CD14-positive monocyte (primary cell): ENCODE measurements at regions not wholly inside any gene's neighbourhood (a gene's known extent, or its start where the extent isn't known, plus 50 kb on each side); places are given as distances from the start of the nearest gene placed in this dataset.

Experiments used
- DNase-seq, 3 donors: peaks; one replicate each; pipeline ENCODE4 v3.0.0-alpha.2; 2011 to 2022
- H2AFZ ChIP-seq: 2 replicates; pipeline ENCODE4 v1.6.0; 2012; ENCODE audit warnings: mild to moderate bottlenecking, low read depth, low read length, inconsistent platforms; ENCODE audit not compliant: insufficient read depth, poor library complexity, severe bottlenecking
- H3K27ac ChIP-seq, 2 donors: 1 replicate in 1 of 2; 2 replicates in 1 of 2; pipeline ENCODE4 v1.5.1; 2012 to 2013; ENCODE audit warnings: low read length in 2 of 2, control low read depth in 1 of 2, inconsistent platforms in 1 of 2, low read depth in 1 of 2, mild to moderate bottlenecking in 1 of 2
- H3K27me3 ChIP-seq, 2 donors: one replicate each; pipeline versions ENCODE4 v1.6.0 to v1.6.1; 2011 to 2013; ENCODE audit warnings: low read length in 2 of 2; ENCODE audit not compliant: control insufficient read depth in 2 of 2, insufficient read depth in 2 of 2
- H3K36me3 ChIP-seq, 2 donors: replicated peaks in 1 of 2; 1 replicate in 1 of 2; 2 replicates in 1 of 2; pipeline versions ENCODE4 v1.5.1 to v1.6.1; 2012 to 2013; ENCODE audit warnings: low read length in 2 of 2, control low read depth in 1 of 2, inconsistent platforms in 1 of 2, mild to moderate bottlenecking in 1 of 2; ENCODE audit not compliant: insufficient read depth in 2 of 2, control insufficient read depth in 1 of 2
- H3K4me1 ChIP-seq, 2 donors: 1 replicate in 1 of 2; 2 replicates in 1 of 2; pipeline versions ENCODE4 v1.5.1 to v1.6.1; 2012 to 2013; ENCODE audit warnings: low read length in 2 of 2, control low read depth in 1 of 2, inconsistent platforms in 1 of 2, mild to moderate bottlenecking in 1 of 2, moderate library complexity in 1 of 2; ENCODE audit not compliant: insufficient read depth in 2 of 2, control insufficient read depth in 1 of 2
- H3K4me2 ChIP-seq: replicated peaks from 2 replicates; pipeline ENCODE3; 2012; ENCODE audit warnings: low read length, moderate library complexity, mild to moderate bottlenecking; ENCODE audit not compliant: poor library complexity, severe bottlenecking; ENCODE audit errors: extremely low read depth
- H3K4me3 ChIP-seq, 3 experiments: fragments of 200-600 bp in 1 of 3; sonication (generic) in 1 of 3; replicated peaks in 1 of 3; 1 replicate in 2 of 3; 2 replicates in 1 of 3; pipeline ENCODE4 v1.5.1; 2011 to 2013; ENCODE audit warnings: low read length in 3 of 3, mild to moderate bottlenecking in 3 of 3, control low read depth in 2 of 3, low read depth in 2 of 3, inconsistent platforms in 1 of 3, moderate library complexity in 1 of 3
- H3K79me2 ChIP-seq: 2 replicates; pipeline ENCODE4 v1.6.0; 2012; ENCODE audit warnings: mild to moderate bottlenecking, control low read depth, inconsistent platforms, low read length, moderate library complexity; ENCODE audit not compliant: insufficient read depth
- H3K9ac ChIP-seq: 2 replicates; pipeline ENCODE4 v1.6.0; 2017; ENCODE audit warnings: low read length, mild to moderate bottlenecking; ENCODE audit not compliant: insufficient read depth, poor library complexity, severe bottlenecking
- H3K9me3 ChIP-seq, 2 donors: replicated peaks in 1 of 2; 1 replicate in 1 of 2; 2 replicates in 1 of 2; pipeline versions ENCODE4 v1.5.1 to v1.6.1; 2012 to 2013; ENCODE audit warnings: low read length in 2 of 2, control low read depth in 1 of 2; ENCODE audit not compliant: control insufficient read depth in 1 of 2, insufficient read depth in 1 of 2
- H4K20me1 ChIP-seq: 2 replicates; pipeline ENCODE4 v1.6.0; 2012; ENCODE audit warnings: mild to moderate bottlenecking, low read length, control low read depth, moderate library complexity; ENCODE audit not compliant: insufficient read depth
- H3K27ac Mint-ChIP-seq, 7 donors: one replicate each; pipeline ENCODE4 v1.8.0; 2020; ENCODE audit warnings: mild to moderate bottlenecking in 7 of 7, mixed read lengths in 7 of 7, moderate library complexity in 6 of 7, inconsistent platforms in 2 of 7
- H3K27me3 Mint-ChIP-seq, 3 donors: one replicate each; pipeline ENCODE4 v1.8.0; 2021 to 2022; ENCODE audit warnings: low read depth in 3 of 3, mild to moderate bottlenecking in 3 of 3, mixed read lengths in 3 of 3, moderate library complexity in 3 of 3, inconsistent platforms in 1 of 3
- H3K36me3 Mint-ChIP-seq, 2 donors: one replicate each; pipeline ENCODE4 v1.8.0; 2020; ENCODE audit warnings: mixed read lengths in 2 of 2, inconsistent platforms in 1 of 2, mild to moderate bottlenecking in 1 of 2
- H3K4me1 Mint-ChIP-seq: one replicate; pipeline ENCODE4 v1.8.0; 2020; ENCODE audit warnings: mild to moderate bottlenecking, mixed read lengths
- H3K4me3 Mint-ChIP-seq, 2 donors: one replicate each; pipeline ENCODE4 v1.8.0; 2020; ENCODE audit warnings: mild to moderate bottlenecking in 2 of 2, mixed read lengths in 2 of 2, moderate library complexity in 1 of 2
- H3K9me3 Mint-ChIP-seq, 7 donors: one replicate each; pipeline ENCODE4 v1.8.0; 2020 to 2022; ENCODE audit warnings: mixed read lengths in 7 of 7, mild to moderate bottlenecking in 6 of 7, moderate library complexity in 6 of 7, inconsistent platforms in 2 of 7
- CTCF ChIP-seq: fragments of 200-600 bp; IDR thresholded peaks from one replicate; pipeline ENCODE4 v1.8.0; 2022; ENCODE audit warnings: antibody characterized with exemption, mild to moderate bottlenecking
- WGBS: methylation state at CpG from one replicate; pipeline ENCODE4 v1.1.5; 2013; ENCODE audit warnings: missing lambda C conversion rate; ENCODE audit not compliant: insufficient coverage; 5-methylcytosine and 5-hydroxymethylcytosine counted together
- intact Hi-C, 2 donors: fragments of 100-400 bp; cut with micrococcal nuclease; formaldehyde crosslinking; loops; one replicate each; pipeline versions ENCODE4 v1.15.0 to v1.15.1; 2023

GRCh38 chr7:32679192-32679591 lies 183.9 kb downstream of the AVL9 start:
- Histone ChIP-seq H3K4me3 (no peak overlapping the region), H3K27me3 (no peaks in the 10 kb centered on the region), H2AFZ (no peak overlapping the region), H3K9me3 (no peaks in the 10 kb centered on the region), H3K36me3 (no peaks in the 10 kb centered on the region), H4K20me1 (no peaks in the 10 kb centered on the region), H3K9ac (no peak overlapping the region), H3K4me1 (no peaks in the 10 kb centered on the region), H3K79me2 (no peaks in the 10 kb centered on the region), H3K27ac (no peak overlapping the region), H3K4me2 (no peak overlapping the region)
- H3K36me3 Mint-ChIP-seq: no peaks in the 10 kb centered on the region
- peaks cover 0 to 3% (median 0%) of the 10 kb centered on the region in 7 donors for H3K9me3 Mint-ChIP-seq
- H3K4me1 Mint-ChIP-seq: no peaks in the 10 kb centered on the region
- no peak for TF ChIP-seq CTCF
- no CpG with 5 or more reads among the region's 4 CpGs for WGBS
- no peaks in the 10 kb centered on the region for H3K27me3 Mint-ChIP-seq
- intact Hi-C loops: no loop called here
- no peak overlapping the region for H3K27ac Mint-ChIP-seq
- DNase-seq: no peak
- no peak overlapping the region for H3K4me3 Mint-ChIP-seq

GRCh38 chr7:32677593-32677992 lies 182.3 kb downstream of the AVL9 start:
- H3K4me3 ChIP-seq: no peak overlapping the region
- no peaks in the 10 kb centered on the region for H3K27me3 Mint-ChIP-seq
- no peaks in the 10 kb centered on the region for H3K36me3 ChIP-seq
- peaks cover 0 to 3% (median 0%) of the 10 kb centered on the region in 7 donors for H3K9me3 Mint-ChIP-seq
- no peaks in the 10 kb centered on the region for H4K20me1 ChIP-seq
- no peaks in the 10 kb centered on the region for H3K4me1 Mint-ChIP-seq
- H3K27me3 ChIP-seq: no peaks in the 10 kb centered on the region
- no peak overlapping the region for H3K4me2 ChIP-seq
- no peak overlapping the region for H3K9ac ChIP-seq
- H3K9me3 ChIP-seq: no peaks in the 10 kb centered on the region
- intact Hi-C loops: no loop called here
- no peak overlapping the region for H3K27ac ChIP-seq
- H3K4me1 ChIP-seq: no peaks in the 10 kb centered on the region
- no peak overlapping the region for H3K4me3 Mint-ChIP-seq
- DNase-seq: no peak
- no peak overlapping the region for H2AFZ ChIP-seq
- TF ChIP-seq CTCF: no peak
- 100% methylated on average over 1 of the region's 2 CpGs for WGBS
- no peaks in the 10 kb centered on the region for H3K79me2 ChIP-seq
- no peak overlapping the region for H3K27ac Mint-ChIP-seq
- H3K36me3 Mint-ChIP-seq: no peaks in the 10 kb centered on the region
